ENCODE measurements at regions not wholly inside any gene's neighbourhood (a gene's known extent, or its start where the extent isn't known, plus 50 kb on each side); places are given as distances from the start of the nearest gene placed in this dataset.

DNA sequence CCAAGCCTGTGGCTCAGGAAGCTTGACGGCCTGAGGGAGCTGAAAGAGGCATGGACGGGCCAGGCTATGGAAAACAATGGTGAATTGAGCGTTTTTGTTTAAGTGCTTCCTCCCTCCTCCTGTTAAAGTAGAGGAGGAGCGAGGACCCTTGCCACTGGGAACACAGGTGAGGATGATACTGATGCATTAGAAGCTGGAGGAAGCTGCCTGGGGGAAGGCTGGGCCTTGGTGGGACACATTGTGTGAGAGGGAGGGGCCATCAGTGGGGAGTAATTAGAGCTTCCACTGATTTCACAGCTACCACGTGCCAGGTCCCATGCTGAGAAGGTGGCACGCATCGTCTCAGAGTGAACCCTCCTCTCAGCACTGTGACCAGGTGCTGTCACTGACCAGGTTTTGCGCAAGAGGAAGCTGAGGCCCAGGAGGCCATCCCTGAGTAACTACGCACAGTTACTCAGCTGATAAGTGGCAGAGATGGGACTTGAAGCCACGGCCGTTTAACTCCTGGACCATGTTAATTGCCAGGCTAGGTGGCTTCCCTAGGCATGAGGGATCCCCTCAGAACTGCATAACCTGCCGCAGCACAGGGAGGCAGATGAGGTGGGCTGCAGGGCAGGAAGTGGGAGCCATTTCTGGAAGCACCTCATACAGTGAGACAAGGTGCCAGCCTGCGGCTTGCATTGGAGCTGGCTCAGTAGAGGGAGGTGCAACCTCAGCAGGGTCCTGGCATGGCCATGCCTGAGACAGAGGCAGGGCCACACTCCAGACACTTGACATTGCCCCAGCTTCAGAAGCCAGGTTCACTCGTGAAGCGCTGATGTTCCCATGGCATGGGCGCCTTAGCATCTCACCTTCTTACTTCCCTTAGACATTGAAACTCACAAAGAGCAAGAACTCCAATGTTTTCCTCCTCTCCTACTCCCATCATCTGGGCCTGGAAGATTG lies 195.3 kb upstream of the MVB12B start:
- Histone ChIP-seq H3K36me3 (ENCODE audit: control insufficient read depth, insufficient read depth, low read length) (no peaks in the 10 kb centered on the region), H2AFZ (ENCODE audit: low read length) (no peak overlapping the region), H3K4me2 (ENCODE audit: extremely low read depth, insufficient read depth, low read length) (no peak overlapping the region), H3K4me3 (replicated peaks in 1 of 4; ENCODE audit: control extremely low read depth in 1 of 4, insufficient read depth in 1 of 4, low read depth in 3 of 4, low read length in 4 of 4) (no peak overlapping the region), H4K20me1 (ENCODE audit: control insufficient read depth, extremely low read depth, insufficient read depth, low read length) (no peaks in the 10 kb centered on the region), H3K27me3 (ENCODE audit: control insufficient read depth, insufficient read depth, low read length) (peaks cover 2% of the 10 kb centered on the region), H3K79me2 (ENCODE audit: control insufficient read depth, insufficient read depth, low read length) (no peaks in the 10 kb centered on the region), H3K9ac (ENCODE audit: insufficient read depth, low read length) (no peak overlapping the region), H3K27ac (ENCODE audit: insufficient read depth, low read length) (no peak overlapping the region), H3K4me1 (ENCODE audit: control insufficient read depth, extremely low read depth, insufficient read depth, low read length) (no peaks in the 10 kb centered on the region), H3K9me3 (ENCODE audit: control insufficient read depth, insufficient read depth, low read depth, low read length) (no peaks in the 10 kb centered on the region)
- DNase-seq (ENCODE audit: low read depth in 2 of 2) = no peak
- TF ChIP-seq EZH2 (IDR thresholded peaks at IDR 0.05; ENCODE audit: low read length, missing control alignments) = no peak
- TF ChIP-seq, protein P1, sequence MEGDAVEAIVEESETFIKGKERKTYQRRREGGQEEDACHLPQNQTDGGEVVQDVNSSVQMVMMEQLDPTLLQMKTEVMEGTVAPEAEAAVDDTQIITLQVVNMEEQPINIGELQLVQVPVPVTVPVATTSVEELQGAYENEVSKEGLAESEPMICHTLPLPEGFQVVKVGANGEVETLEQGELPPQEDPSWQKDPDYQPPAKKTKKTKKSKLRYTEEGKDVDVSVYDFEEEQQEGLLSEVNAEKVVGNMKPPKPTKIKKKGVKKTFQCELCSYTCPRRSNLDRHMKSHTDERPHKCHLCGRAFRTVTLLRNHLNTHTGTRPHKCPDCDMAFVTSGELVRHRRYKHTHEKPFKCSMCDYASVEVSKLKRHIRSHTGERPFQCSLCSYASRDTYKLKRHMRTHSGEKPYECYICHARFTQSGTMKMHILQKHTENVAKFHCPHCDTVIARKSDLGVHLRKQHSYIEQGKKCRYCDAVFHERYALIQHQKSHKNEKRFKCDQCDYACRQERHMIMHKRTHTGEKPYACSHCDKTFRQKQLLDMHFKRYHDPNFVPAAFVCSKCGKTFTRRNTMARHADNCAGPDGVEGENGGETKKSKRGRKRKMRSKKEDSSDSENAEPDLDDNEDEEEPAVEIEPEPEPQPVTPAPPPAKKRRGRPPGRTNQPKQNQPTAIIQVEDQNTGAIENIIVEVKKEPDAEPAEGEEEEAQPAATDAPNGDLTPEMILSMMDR (conservative IDR thresholded peaks at IDR 0.05 in 1 of 2, IDR thresholded peaks at IDR 0.05 in 1 of 2; ENCODE audit: low read depth in 1 of 2, low read length in 2 of 2) = no peak

DNA sequence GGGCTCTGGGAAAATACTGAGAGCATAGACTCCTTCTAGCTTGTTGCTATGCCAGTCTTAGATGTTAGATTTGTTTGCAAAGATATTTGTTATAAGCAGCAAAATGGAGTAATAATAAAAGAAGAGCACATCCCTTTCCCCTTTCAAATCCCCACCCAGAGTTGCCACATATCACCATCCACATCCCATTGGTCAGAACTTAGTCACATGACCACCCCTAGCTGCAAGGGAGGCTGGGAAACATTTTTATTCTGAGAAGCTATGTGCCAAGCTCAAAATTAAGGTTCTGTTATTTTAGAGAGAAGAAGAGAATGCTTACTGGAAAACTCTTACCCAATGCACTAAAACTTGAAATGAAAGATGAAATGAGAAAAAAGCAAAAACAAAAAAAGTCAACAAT lies 193.9 kb upstream of the MVB12B start:
- H3K4me1 ChIP-seq (ENCODE audit: control insufficient read depth, extremely low read depth, insufficient read depth, low read length) = no peaks in the 10 kb centered on the region
- H3K79me2 ChIP-seq (ENCODE audit: control insufficient read depth, insufficient read depth, low read length) = no peaks in the 10 kb centered on the region
- H3K9me3 ChIP-seq (ENCODE audit: control insufficient read depth, insufficient read depth, low read depth, low read length) = no peaks in the 10 kb centered on the region
- H2AFZ ChIP-seq (ENCODE audit: low read length) = no peak overlapping the region
- no peak for DNase-seq (ENCODE audit: low read depth in 2 of 2)
- H3K4me2 ChIP-seq (ENCODE audit: extremely low read depth, insufficient read depth, low read length) = no peak overlapping the region
- no peak for TF ChIP-seq EZH2 (IDR thresholded peaks at IDR 0.05; ENCODE audit: low read length, missing control alignments)
- TF ChIP-seq, protein P1 (conservative IDR thresholded peaks at IDR 0.05 in 1 of 2, IDR thresholded peaks at IDR 0.05 in 1 of 2; ENCODE audit: low read depth in 1 of 2, low read length in 2 of 2) = no peak
- no peak overlapping the region for H3K4me3 ChIP-seq (replicated peaks in 1 of 4; ENCODE audit: control extremely low read depth in 1 of 4, insufficient read depth in 1 of 4, low read depth in 3 of 4, low read length in 4 of 4)
- H3K36me3 ChIP-seq (ENCODE audit: control insufficient read depth, insufficient read depth, low read length) = no peaks in the 10 kb centered on the region
- no peak overlapping the region for H3K27ac ChIP-seq (ENCODE audit: insufficient read depth, low read length)
- no peaks in the 10 kb centered on the region for H4K20me1 ChIP-seq (ENCODE audit: control insufficient read depth, extremely low read depth, insufficient read depth, low read length)
- peaks cover 2% of the 10 kb centered on the region for H3K27me3 ChIP-seq (ENCODE audit: control insufficient read depth, insufficient read depth, low read length)
- H3K9ac ChIP-seq (ENCODE audit: insufficient read depth, low read length) = no peak overlapping the region

DNA sequence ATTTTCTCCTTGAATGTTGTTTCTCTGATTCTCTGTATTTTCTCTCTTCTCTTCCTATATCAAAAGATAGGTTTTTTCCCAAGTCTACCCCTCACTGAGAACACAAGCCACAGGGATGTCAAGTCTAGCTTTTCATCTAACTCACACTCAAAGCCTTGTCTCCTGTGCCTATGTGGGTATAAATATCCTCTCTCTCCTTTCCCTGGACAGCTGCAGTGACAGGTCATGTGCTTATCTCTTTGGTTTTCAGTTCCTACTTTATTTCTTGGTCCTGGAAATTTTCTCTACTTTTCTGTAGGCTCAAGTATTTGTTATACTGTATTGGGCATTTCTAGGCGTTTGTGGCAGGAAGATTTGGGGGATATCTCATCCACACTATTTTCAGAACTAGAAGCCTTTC lies 182.4 kb upstream of the MVB12B start:
- no peaks in the 10 kb centered on the region for H3K4me1 ChIP-seq (ENCODE audit: control insufficient read depth, extremely low read depth, insufficient read depth, low read length)
- no peaks in the 10 kb centered on the region for H3K9me3 ChIP-seq (ENCODE audit: control insufficient read depth, insufficient read depth, low read depth, low read length)
- H3K4me3 ChIP-seq (replicated peaks in 1 of 4; ENCODE audit: control extremely low read depth in 1 of 4, insufficient read depth in 1 of 4, low read depth in 3 of 4, low read length in 4 of 4) = no peak overlapping the region
- H4K20me1 ChIP-seq (ENCODE audit: control insufficient read depth, extremely low read depth, insufficient read depth, low read length) = no peaks in the 10 kb centered on the region
- no peaks in the 10 kb centered on the region for H3K79me2 ChIP-seq (ENCODE audit: control insufficient read depth, insufficient read depth, low read length)
- TF ChIP-seq, protein P1 (conservative IDR thresholded peaks at IDR 0.05 in 1 of 2, IDR thresholded peaks at IDR 0.05 in 1 of 2; ENCODE audit: low read depth in 1 of 2, low read length in 2 of 2) = no peak
- TF ChIP-seq EZH2 (IDR thresholded peaks at IDR 0.05; ENCODE audit: low read length, missing control alignments) = no peak
- no peak for DNase-seq (ENCODE audit: low read depth in 2 of 2)
- H3K9ac ChIP-seq (ENCODE audit: insufficient read depth, low read length) = no peak overlapping the region
- no peak overlapping the region for H3K27ac ChIP-seq (ENCODE audit: insufficient read depth, low read length)
- no peaks in the 10 kb centered on the region for H3K36me3 ChIP-seq (ENCODE audit: control insufficient read depth, insufficient read depth, low read length)
- H3K27me3 ChIP-seq (ENCODE audit: control insufficient read depth, insufficient read depth, low read length) = peaks cover 3% of the 10 kb centered on the region
- H3K4me2 ChIP-seq (ENCODE audit: extremely low read depth, insufficient read depth, low read length) = no peak overlapping the region
- H2AFZ ChIP-seq (ENCODE audit: low read length) = no peak overlapping the region

All from fibroblast of lung (primary cell).